ENCODE measurements at regions not wholly inside any gene's neighbourhood (a gene's known extent, or its start where the extent isn't known, plus 50 kb on each side); places are given as distances from the start of the nearest gene placed in this dataset.
"Not testable (repeated sequence)": the region's sequence is repeated elsewhere in the genome, so short reads cannot be mapped to it uniquely, and the experiment has no call there.

DNA sequence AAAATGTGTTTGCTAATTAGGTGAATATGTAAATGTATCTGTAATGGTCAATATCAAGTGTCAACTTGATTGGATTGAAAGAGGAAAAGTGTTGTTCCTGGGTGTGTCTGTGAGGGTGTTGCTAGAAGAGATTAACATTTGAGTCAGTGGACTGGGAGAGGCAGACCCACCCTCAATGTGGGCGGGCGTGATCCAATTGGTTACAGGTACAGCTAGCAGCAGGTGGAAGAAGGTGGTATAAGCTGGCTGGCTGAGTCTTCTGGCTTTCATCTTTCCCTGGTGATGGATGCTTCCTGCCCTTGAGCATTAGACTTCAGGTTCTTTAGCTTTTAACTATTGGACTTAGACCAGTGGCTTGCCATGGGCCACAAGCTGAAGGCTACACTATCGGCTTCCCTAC lies 779.0 kb upstream of the CTNND2 start:
- no peaks in the 10 kb centered on the region for H3K9me3 ChIP-seq
- intact Hi-C loops (cut with DNase I), result no loop called here

GRCh38 chr5:12679731-12680130 lies 775.5 kb upstream of the CTNND2 start:
- H3K9ac ChIP-seq (ENCODE audit: low read depth in 2 of 2, low read length in 2 of 2), result no peak overlapping the region
- intact Hi-C loops (cut with DNase I), result no loop called here
- no peaks in the 10 kb centered on the region for H3K4me1 ChIP-seq
- no peak overlapping the region for H3K27ac ChIP-seq
- no peaks in the 10 kb centered on the region for H3K36me3 ChIP-seq
- H3K4me3 ChIP-seq, result no peak overlapping the region
- DNase-seq, result no peak
- no peaks in the 10 kb centered on the region for H3K27me3 ChIP-seq
- H3K9me3 ChIP-seq, result no peaks in the 10 kb centered on the region
- TF ChIP-seq CTCF (IDR thresholded peaks at IDR 0.05), result no peak

More for the DNA sequence above, 779.0 kb upstream of the CTNND2 start:
- no peak for DNase-seq
- Histone ChIP-seq H3K9ac (ENCODE audit: low read depth in 2 of 2, low read length in 2 of 2) (no peak overlapping the region), H3K36me3 (no peaks in the 10 kb centered on the region), H3K4me3 (no peak overlapping the region), H3K27me3 (no peaks in the 10 kb centered on the region), H3K27ac (no peak overlapping the region), H3K4me1 (no peaks in the 10 kb centered on the region)
- TF ChIP-seq CTCF (IDR thresholded peaks at IDR 0.05), result no peak

- Histone ChIP-seq H3K27ac (no peak overlapping the region), H3K4me1 (no peaks in the 10 kb centered on the region), H3K9me3 (no peaks in the 10 kb centered on the region), H3K9ac (ENCODE audit: low read depth in 2 of 2, low read length in 2 of 2) (no peak overlapping the region), H3K4me3 (no peak overlapping the region), H3K27me3 (no peaks in the 10 kb centered on the region), H3K36me3 (no peaks in the 10 kb centered on the region)
- intact Hi-C loops (cut with DNase I), result no loop called here
- TF ChIP-seq CTCF (IDR thresholded peaks at IDR 0.05), result no peak
- no peak for DNase-seq
These were observed 771.7 kb upstream of the CTNND2 start for GRCh38 chr5:12675959-12676358.

GRCh38 chr5:12672141-12672540 lies 767.9 kb upstream of the CTNND2 start:
- no peak overlapping the region for H3K9ac ChIP-seq (ENCODE audit: low read depth in 2 of 2, low read length in 2 of 2)
- H3K36me3 ChIP-seq, result no peaks in the 10 kb centered on the region
- DNase-seq, result no peak
- H3K27me3 ChIP-seq, result no peaks in the 10 kb centered on the region
- H3K4me1 ChIP-seq, result no peaks in the 10 kb centered on the region
- intact Hi-C loops (cut with DNase I), result no loop called here
- no peaks in the 10 kb centered on the region for H3K9me3 ChIP-seq
- no peak overlapping the region for H3K4me3 ChIP-seq
- no peak overlapping the region for H3K27ac ChIP-seq
- TF ChIP-seq CTCF (IDR thresholded peaks at IDR 0.05), result no peak

- TF ChIP-seq CTCF (IDR thresholded peaks at IDR 0.05), result no peak
- intact Hi-C loops (cut with DNase I), result no loop called here
These were observed 765.1 kb upstream of the CTNND2 start for GRCh38 chr5:12669326-12669725.

DNA sequence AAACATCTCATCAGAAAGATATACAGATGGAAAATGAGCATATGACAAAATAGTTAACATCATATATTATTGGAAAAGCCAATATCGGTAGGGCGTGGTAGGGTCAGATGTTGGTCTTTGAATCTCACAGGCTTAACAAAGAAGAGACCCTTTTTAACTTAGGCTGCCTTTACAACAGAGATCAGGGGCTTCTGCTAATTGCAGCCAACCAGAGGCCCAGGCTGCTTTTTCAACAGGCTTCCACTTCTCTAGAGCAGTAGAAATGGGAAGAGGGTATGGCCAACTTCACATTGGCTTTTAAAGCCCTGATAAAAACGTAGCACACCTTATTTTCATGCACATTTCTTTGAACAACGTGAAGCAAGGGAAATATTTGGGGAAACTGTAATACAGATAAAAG lies 764.3 kb upstream of the CTNND2 start:
- no peaks in the 10 kb centered on the region for H3K36me3 ChIP-seq
- H3K27ac ChIP-seq, result no peak overlapping the region
- intact Hi-C loops (cut with DNase I), result no loop called here
- no peak overlapping the region for H3K4me3 ChIP-seq
- H3K9ac ChIP-seq (ENCODE audit: low read depth in 2 of 2, low read length in 2 of 2), result no peak overlapping the region
- no peak for DNase-seq
- H3K9me3 ChIP-seq, result no peaks in the 10 kb centered on the region
- TF ChIP-seq CTCF (IDR thresholded peaks at IDR 0.05), result no peak
- H3K4me1 ChIP-seq, result no peaks in the 10 kb centered on the region
- H3K27me3 ChIP-seq, result no peaks in the 10 kb centered on the region

More at GRCh38 chr5:12669326-12669725, 765.1 kb upstream of the CTNND2 start:
- H3K36me3 ChIP-seq, result no peaks in the 10 kb centered on the region
- H3K27me3 ChIP-seq, result no peaks in the 10 kb centered on the region
- H3K4me3 ChIP-seq, result no peak overlapping the region
- no peak overlapping the region for H3K27ac ChIP-seq
- H3K9me3 ChIP-seq, result no peaks in the 10 kb centered on the region
- no peak overlapping the region for H3K9ac ChIP-seq (ENCODE audit: low read depth in 2 of 2, low read length in 2 of 2)
- H3K4me1 ChIP-seq, result no peaks in the 10 kb centered on the region
- no peak for DNase-seq

DNA sequence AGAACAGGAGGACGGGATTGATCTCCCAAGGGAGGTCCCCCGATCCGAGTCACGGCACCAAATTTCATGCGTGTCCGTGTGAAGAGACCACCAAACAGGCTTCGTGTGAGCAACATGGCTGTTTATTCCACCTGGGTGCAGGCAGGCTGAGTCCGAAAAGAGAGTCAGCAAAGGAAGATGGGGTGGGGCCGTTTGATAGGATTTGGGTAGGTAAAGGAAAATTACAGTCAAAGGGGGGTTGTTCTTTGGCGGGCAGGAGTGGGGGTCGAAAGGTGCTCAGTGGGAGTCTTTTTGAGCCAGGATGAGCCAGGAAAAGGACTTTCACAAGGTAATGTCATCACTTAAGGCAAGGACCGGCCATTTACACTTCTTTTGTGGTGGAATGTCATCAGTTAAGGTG lies 763.6 kb upstream of the CTNND2 start:
- H3K4me3 ChIP-seq; intact Hi-C loops (cut with DNase I); H3K27me3 ChIP-seq; H3K9me3 ChIP-seq; H3K4me1 ChIP-seq; DNase-seq; H3K9ac ChIP-seq (ENCODE audit: low read depth in 2 of 2, low read length in 2 of 2); H3K27ac ChIP-seq; H3K36me3 ChIP-seq: not testable (repeated sequence)

DNA sequence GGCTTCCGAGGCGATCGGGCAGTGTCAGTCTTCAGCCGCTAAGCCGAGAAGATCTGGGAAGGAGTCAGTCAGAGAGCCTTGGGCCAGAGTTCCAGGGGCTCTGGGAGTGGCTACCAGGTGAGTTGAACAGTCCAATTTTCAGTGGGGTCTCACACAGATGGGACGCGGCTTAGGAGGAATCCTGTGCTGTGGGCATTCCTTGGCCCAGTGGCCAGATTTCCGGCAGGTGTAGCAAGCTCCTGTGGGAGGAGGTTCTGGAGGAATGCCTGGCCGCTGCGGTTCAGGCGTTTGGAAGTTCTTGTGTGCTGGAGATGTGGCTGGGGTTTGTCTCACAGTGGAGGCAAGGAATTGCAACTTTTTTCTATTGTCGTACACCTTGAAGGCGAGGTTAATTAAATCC lies 761.5 kb upstream of the CTNND2 start:
- H3K27me3 ChIP-seq; H3K36me3 ChIP-seq; H3K27ac ChIP-seq; DNase-seq; H3K9me3 ChIP-seq; H3K4me1 ChIP-seq; H3K9ac ChIP-seq (ENCODE audit: low read depth in 2 of 2, low read length in 2 of 2); intact Hi-C loops (cut with DNase I); H3K4me3 ChIP-seq: not testable (repeated sequence)

Measured in colonic mucosa (tissue), 4 donors.